GM19438 (cell line): ENCODE measurements at regions not wholly inside any gene's neighbourhood (a gene's known extent, or its start where the extent isn't known, plus 50 kb on each side); places are given as distances from the start of the nearest gene placed in this dataset.

ENCODE experiments used
- ATAC-seq: cut with Tn5 transposase; IDR thresholded peaks from one replicate; pipeline ENCODE4 v1.9.1; 2021; ENCODE audit warnings: low read depth; ENCODE audit not compliant: unreplicated experiment

DNA sequence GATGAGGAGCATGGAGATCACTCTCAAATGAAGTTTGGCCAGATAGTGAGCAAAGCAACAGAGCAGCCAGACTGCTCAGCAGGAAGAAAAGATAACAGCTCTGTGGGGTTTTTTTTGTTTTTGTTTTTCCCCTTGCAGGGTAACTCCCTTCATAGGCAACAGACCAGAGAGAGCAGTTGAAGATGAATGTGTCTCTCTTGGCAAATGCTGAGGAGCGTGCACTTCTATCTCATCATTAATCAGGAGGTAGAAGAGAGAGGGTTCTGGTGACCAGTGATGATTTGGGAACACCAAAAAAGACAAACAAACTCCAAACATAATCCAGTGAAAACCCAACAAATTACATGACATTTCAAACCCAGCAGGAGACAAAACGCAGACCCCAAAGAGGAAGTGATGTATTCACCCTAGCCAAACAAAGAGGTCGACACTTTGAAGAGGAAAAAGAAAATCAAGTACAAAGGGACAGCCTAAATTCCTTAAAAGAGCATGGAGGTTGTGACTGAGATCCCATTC is 66.2 kb upstream of the RREB1 start:
- ATAC-seq = no peak

DNA sequence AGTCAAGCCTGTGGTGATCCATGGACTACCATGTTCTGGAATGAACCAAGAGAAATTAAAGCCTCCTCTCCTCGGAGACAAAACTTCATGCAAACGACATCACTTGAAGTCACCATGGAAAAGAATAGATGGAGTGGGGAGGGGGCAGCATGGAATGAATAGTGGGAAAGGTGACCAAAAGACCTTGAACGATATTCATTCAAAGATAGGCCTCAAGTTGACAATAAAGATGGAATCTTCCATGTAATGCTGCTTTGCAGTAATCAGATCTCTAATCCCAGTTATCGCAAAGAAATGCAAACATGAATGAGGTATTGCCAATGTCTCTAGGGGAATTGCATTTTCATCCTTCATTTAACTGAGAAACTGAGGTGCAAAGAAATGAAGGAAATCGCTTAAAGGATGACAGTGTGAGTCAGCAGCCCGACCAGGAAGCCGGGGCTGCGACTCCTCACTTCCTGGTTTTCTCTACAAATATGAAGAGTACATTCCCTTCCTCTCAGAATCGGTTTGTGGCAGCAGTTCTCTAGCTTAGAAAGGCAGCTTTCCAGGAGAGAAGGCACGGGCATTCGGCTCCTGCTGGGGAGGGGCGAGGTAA is 65.6 kb upstream of the RREB1 start:
- no peak for ATAC-seq

DNA sequence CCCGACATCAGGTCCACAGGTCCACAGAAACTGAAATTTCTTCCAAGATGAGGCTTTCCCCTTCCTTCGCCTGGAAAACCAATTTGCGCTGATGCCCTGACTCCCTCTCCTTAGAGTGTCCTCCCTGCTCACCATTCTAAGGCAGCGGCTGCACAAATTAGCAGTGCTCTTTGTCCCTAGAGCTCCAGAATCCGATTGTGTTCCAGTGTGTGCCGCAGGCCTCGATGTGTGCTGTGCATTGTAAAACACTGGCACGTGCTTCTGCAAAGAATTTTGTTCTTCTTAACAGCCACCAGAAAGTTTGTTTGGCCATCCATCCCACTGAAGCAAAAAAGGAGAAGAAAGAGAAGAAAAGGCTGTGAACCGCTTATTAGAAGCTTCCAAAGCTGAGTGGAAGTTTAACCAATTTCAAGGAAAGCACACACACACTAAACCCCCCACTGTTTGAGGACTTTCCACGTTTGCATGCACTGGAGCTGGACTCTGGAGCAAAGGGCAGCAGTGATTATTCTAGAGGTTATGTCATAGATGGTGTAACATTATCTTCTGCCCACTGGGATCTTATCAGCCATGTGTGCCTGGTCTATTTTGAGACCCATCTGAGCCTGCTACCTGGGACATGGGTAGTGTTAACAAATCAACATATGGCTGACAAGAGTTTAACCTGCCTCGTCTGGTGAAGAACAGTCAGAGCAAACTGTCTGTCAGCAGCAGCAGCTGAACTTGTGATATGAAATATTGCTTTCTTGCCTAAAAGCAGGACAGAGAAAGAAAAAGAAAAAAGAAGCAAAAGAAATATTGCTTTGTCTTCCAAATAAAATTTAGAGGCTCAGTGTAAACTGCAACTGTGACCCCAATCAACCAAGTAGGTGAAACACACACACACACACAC is 64.9 kb upstream of the RREB1 start:
- ATAC-seq = no peak

DNA sequence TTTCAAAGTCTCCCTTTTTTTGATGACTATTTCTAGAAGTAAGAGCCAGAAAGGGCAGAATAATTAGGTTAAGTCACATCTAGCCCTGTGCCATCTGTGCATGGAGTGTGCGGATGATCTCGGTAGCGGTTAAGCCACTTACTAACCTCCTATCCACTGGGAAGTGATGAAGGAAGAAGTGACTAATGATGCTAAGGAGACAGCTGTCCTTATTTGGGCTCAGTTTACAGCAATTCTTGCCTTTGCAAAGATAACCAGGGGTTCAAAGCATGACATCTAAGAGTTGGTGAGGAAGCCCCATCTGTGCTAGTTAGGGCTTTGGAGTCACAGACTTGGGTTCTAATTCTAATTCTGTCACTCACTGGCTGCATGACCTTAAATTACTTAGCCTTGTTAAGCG is 62.4 kb upstream of the RREB1 start:
- no peak for ATAC-seq

DNA sequence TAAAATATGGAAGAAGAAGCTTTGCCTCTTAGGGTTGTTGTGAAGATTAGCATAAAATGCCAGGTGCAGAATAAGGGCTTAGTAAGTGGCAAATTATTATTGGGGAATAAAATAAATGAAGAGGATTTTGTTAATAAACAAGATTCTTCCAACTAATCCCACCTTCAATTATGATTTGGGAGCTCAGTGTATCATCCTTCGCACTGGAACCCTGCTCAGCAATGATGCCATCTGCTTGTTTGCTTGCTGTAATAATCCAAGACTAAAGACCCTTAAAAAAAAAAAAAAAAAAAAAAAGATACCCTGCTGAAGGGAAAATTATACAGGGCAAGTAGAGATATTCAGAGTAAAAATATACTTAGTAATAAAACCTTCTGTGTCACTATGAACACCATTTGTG is 62.0 kb upstream of the RREB1 start:
- ATAC-seq = no peak

DNA sequence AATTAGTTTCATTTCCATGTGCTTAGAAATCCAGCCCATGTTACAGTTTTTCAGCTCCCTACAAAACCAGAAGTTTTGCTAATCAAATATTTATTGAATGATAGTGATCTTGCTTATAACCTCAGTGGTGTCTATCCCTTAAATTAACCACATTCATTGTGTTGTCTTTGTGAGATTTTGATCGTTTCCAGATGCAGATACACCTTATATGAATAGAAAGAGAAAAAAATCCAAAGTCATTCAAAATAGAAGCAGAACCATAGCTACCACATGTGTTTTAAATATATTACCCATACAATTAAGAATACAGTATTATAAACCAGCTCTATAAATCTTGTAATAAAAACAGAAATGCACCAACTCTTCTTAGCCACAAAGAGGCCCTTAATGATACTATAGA is 60.6 kb upstream of the RREB1 start:
- no peak for ATAC-seq

DNA sequence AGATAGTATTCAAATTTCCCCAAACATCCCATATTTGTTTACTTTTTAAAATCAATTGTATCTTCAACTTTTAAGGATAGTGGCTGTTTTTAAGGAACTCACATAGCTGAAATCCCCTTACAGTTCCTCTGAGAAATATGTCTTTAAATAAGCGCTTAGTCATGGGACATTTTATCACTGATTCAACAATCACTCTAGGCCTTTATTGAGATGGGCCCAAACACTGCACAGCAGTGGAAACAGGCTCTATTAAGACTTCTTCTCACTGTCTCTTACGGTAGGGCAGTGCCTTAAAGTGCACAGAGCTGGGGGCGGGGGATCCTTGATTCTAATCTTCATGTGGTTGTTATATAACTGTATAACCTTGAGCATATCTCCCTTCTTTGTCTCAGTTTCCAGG is 59.8 kb upstream of the RREB1 start:
- no peak for ATAC-seq

DNA sequence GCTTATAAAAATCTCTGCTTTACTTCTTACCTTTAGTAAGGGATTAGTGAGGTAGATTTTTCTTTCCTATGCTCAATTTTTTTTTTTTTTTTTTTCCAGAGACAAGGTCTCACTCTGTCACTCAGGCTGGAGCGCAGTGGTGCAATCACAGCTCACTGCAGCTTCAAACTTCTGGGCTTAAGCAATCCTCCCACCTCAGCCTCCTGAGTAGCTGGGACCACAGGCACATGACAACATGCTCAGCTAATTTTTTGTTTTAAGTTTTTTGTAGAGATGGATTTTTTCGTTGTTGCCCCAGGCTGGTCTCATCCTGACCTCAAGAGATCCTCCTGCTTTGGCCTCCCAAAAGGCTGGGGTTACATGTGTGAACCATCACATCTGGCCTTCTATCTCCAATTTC is 58.9 kb upstream of the RREB1 start:
- no peak for ATAC-seq

DNA sequence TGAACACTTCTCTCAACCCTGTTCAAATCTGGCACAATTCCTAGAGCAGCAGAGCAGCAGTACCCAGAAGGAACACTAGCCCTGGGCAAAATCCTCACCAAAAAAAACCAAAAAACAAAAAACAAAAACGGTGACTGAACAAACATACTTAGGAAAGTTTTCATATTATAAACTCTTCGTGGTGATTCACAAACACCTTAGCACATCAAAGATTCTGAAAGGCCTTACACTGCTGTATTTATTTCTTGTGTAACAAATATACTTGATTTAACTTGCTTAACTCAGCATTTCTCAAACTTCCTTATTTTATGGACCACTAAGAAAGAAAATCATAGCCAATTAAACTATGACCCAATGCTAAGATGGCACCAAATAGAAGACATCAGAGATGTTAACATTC is 57.8 kb upstream of the RREB1 start:
- no peak for ATAC-seq

DNA sequence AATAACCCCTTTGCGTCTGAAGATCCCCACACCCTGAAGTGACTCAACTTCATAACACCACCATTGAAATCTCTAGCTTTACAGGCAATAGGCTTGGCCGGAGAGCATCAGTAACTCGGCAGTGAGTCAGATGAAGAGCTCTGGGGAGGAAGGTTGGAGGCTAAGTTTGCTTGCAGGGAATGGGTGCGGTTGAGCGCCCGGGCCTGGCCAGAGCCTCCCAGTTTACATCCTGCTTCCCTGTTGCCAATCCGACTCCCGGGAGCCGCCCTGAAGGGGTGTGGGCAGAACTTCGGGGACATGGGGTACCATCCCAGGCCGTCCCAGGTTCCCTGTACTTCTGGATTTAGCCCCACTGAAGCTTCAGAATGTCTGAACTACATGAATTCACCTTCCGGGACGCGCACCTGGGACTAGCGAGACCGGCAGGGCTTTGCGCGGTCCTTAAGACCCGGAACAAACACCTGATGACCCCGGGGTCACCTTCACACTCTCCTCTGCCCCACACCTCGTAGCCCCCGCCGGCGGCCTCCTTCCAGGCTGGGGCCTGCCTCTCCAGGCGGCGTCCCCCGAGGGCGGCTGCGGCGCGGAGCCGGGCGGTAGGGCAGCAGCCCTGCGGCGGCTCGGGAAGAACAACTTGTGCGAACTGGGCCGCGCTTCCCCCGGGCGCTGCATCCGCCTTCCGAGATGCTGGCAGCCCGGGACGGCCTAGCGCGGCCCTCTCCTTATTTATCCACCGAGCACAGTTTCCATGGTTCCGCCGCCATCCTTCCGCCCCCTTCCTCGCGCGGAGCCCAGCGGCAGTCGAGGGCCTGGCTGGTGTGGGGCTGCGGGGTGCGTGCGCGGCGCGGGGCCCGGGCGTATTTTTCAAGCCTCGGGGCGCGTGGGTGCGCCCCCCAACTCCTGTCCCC is 56.6 kb upstream of the RREB1 start:
- ATAC-seq = no peak

DNA sequence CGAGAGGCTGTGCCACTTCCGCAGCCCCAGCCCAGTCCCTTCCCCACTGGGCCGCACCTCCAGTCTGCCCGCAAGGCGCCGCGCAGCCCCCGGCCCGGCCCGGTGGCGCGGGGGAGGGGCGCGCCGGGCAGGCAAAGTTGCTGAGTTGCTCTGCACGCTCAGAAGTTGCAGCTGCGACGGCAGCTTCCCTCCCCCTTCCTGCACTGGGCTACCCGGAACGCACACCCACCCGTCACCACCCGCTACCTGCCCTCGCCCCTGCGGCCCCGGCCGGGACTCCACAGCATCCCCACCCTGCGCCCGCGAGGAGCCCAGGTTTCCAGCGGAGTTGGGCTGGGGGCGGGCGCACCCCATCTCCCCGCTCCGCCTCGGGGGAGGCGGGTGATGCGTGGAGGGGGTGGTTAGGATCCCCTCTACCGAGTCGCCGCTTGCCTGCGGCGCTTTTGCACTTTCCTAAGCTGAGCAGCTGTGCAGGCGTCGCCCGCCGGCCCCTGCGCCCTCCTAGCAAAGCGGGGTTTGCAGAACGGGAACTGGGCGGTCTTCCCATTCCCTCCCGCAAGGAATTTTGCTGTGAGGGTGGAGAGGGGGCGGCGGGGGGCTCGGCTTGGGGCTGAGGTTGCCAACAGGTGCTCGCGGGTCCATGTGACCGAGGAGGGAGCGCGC is 55.9 kb upstream of the RREB1 start:
- no peak for ATAC-seq

DNA sequence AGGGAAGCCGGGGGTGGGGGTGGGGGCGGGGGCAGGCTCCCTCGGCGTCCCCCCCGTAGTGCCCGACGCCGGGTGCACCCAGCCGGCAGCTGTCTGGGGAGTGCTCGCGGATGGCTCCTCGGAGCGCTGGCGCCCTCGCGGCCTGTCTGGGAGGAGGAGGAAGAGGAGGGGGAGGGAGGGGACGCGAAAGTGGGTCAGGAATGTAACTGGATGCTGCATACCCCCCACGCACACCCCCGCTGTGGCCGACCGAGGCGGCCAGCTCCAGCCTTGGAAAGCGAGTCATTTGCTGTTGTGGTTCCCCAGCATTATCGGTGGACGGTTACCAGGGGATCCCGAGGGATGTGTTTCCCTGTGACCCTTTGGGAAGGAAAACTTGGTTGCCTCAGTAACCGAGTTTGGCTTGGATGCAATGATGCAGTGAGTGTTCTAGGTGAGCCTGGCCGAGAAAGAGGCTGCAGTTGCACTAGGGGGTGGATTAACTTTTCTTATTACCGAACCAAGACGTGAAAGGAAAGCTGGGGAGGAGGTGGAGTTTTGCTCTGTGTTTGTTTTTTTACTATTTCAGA is 55.2 kb upstream of the RREB1 start:
- no peak for ATAC-seq

DNA sequence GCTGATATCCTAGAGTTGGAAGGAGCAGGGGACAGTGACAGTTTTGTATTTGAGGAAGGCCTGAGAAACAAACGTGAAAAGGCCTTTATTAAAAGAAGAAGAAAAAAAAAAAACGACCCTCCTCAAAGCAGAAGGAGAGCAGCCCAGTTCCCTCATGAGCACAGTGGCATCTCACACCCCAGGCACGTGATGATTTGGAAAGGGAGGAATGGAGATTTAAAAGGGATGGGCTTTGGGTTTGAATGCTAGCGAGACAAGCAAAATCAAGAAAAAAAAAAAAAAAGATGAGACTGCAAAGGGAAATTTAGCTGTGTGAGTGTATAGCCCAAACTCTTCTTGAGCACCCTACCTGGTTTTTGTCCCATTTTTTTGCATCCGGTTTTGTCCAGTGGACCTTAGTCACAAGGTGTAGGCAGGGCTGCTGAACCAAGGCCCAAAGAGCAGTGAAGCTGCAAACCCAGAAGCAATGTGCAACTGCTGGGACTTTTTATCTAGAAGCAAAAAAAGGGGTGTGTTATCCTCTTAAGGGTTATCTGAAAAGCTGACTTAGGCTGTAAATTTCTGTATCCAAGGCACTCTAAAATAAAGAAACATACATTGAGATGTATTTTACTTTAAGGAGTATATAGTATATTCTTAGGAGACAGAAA is 54.5 kb upstream of the RREB1 start:
- no peak for ATAC-seq
